AG04450 (cell line): ENCODE measurements at regions not wholly inside any gene's neighbourhood (a gene's known extent, or its start where the extent isn't known, plus 50 kb on each side); places are given as distances from the start of the nearest gene placed in this dataset.

Experiments used
- CTCF ChIA-PET: fragments of 300-600, 350-600 bp; formaldehyde crosslinking; extraction: SDS; loops from one replicate; lab custom pipeline; 2022; ENCODE audit warnings: antibody characterized with exemption, inconsistent platforms; lab: Charles Lee
- POLR2A ChIA-PET: fragments of 350-600 bp; formaldehyde crosslinking; extraction: SDS; loops from one replicate; lab custom pipeline; 2021; ENCODE audit warnings: antibody characterized with exemption, inconsistent platforms; lab: Yijun Ruan, JAX
- DNase-seq: peaks from one replicate; pipeline ENCODE4 v3.0.0-alpha.2; 2011; ENCODE audit warnings: low read depth, low spot score
- H3K27ac ChIP-seq: one replicate; pipeline ENCODE4 v1.5.1; 2012; ENCODE audit warnings: low read depth, low read length, control low read depth
- H3K27me3 ChIP-seq: one replicate; pipeline ENCODE4 v1.6.0; 2012; ENCODE audit warnings: low read length; ENCODE audit not compliant: control insufficient read depth, insufficient read depth
- H3K4me3 ChIP-seq: 2 replicates; pipeline ENCODE4 v1.5.1; 2011; ENCODE audit warnings: mild to moderate bottlenecking, low read depth, low read length, control low read depth
- H3K9me3 ChIP-seq: 2 replicates; pipeline ENCODE4 v1.5.1; 2012; ENCODE audit warnings: low read length; ENCODE audit not compliant: control insufficient read depth, insufficient read depth
- CTCF ChIP-seq: IDR thresholded peaks from 2 replicates; pipeline ENCODE4 v1.5.1; 2011; ENCODE audit warnings: low read depth, low read length, control low read depth, inconsistent platforms

DNA sequence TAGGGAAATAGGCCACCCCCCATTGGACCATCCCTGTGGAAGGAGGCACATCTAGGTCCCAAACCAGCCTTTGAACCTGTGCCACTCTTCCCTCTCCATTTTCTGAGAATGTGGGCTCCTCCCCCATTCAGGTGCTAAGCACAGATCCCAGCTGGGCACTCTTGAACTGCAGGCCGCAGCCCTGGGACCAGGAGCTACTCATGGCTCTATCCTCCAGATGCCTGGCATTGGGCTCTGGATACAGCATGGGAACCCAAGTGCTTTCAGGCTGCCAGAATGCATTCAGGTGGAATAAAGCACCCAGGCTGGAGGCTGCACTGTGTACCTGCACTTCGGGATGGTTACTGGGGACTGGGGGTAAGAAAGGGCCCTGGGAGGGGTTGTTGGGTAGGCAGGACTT is 1372.3 kb upstream of the SPRY2 start:
- Histone ChIP-seq H3K27me3 (no peaks in the 10 kb centered on the region), H3K27ac (no peak overlapping the region), H3K9me3 (peaks cover 12% of the 10 kb centered on the region), H3K4me3 (no peak overlapping the region)
- no peak for DNase-seq
- no peak for TF ChIP-seq CTCF
- ChIA-PET POLR2A (no interaction called here), CTCF (no interaction called here)

GRCh38 chr13:81697826-81698225 is 1356.9 kb upstream of the SPRY2 start:
- TF ChIP-seq CTCF, result no peak
- ChIA-PET CTCF (no interaction called here), POLR2A (no interaction called here)
- Histone ChIP-seq H3K27ac (no peak overlapping the region), H3K27me3 (no peaks in the 10 kb centered on the region), H3K4me3 (no peak overlapping the region), H3K9me3 (peaks cover 8% of the 10 kb centered on the region)
- DNase-seq, result no peak

- CTCF ChIA-PET, result no interaction called here
- no peak overlapping the region for H3K27ac ChIP-seq
- H3K9me3 ChIP-seq, result peaks cover 4% of the 10 kb centered on the region
- no peak for DNase-seq
- H3K4me3 ChIP-seq, result no peak overlapping the region
- H3K27me3 ChIP-seq, result no peaks in the 10 kb centered on the region
- POLR2A ChIA-PET, result no interaction called here
- no peak for TF ChIP-seq CTCF
Measured at GRCh38 chr13:81686877-81687276, 1346.0 kb upstream of the SPRY2 start.

GRCh38 chr13:81683521-81683920 is 1342.6 kb upstream of the SPRY2 start:
- ChIA-PET CTCF (no interaction called here), POLR2A (no interaction called here)
- no peak for DNase-seq
- Histone ChIP-seq H3K27me3 (no peaks in the 10 kb centered on the region), H3K27ac (no peak overlapping the region), H3K9me3 (peaks cover 2% of the 10 kb centered on the region; the same call in 1 of the 2 replicates), H3K4me3 (no peak overlapping the region)
- TF ChIP-seq CTCF, result no peak

GRCh38 chr13:81682081-81682630 is 1341.2 kb upstream of the SPRY2 start:
- TF ChIP-seq CTCF, result no peak

More at GRCh38 chr13:81682081-81682630, 1341.2 kb upstream of the SPRY2 start:
- H3K27ac ChIP-seq, result no peak overlapping the region
- ChIA-PET POLR2A (no interaction called here), CTCF (no interaction called here)
- no peak for DNase-seq
- no peak overlapping the region for H3K4me3 ChIP-seq
- H3K27me3 ChIP-seq, result no peaks in the 10 kb centered on the region
- H3K9me3 ChIP-seq, result peaks cover 6% of the 10 kb centered on the region
